ENCODE measurements at regions not wholly inside any gene's neighbourhood (a gene's known extent, or its start where the extent isn't known, plus 50 kb on each side); places are given as distances from the start of the nearest gene placed in this dataset.
A peak's percentile ranks its signal among the peaks of the same experiment; 100 is the strongest.

GRCh38 chr13:48161530-48162179, 66.8 kb upstream of the MED4 start (continued):
- TF ChIP-seq, protein P1, sequence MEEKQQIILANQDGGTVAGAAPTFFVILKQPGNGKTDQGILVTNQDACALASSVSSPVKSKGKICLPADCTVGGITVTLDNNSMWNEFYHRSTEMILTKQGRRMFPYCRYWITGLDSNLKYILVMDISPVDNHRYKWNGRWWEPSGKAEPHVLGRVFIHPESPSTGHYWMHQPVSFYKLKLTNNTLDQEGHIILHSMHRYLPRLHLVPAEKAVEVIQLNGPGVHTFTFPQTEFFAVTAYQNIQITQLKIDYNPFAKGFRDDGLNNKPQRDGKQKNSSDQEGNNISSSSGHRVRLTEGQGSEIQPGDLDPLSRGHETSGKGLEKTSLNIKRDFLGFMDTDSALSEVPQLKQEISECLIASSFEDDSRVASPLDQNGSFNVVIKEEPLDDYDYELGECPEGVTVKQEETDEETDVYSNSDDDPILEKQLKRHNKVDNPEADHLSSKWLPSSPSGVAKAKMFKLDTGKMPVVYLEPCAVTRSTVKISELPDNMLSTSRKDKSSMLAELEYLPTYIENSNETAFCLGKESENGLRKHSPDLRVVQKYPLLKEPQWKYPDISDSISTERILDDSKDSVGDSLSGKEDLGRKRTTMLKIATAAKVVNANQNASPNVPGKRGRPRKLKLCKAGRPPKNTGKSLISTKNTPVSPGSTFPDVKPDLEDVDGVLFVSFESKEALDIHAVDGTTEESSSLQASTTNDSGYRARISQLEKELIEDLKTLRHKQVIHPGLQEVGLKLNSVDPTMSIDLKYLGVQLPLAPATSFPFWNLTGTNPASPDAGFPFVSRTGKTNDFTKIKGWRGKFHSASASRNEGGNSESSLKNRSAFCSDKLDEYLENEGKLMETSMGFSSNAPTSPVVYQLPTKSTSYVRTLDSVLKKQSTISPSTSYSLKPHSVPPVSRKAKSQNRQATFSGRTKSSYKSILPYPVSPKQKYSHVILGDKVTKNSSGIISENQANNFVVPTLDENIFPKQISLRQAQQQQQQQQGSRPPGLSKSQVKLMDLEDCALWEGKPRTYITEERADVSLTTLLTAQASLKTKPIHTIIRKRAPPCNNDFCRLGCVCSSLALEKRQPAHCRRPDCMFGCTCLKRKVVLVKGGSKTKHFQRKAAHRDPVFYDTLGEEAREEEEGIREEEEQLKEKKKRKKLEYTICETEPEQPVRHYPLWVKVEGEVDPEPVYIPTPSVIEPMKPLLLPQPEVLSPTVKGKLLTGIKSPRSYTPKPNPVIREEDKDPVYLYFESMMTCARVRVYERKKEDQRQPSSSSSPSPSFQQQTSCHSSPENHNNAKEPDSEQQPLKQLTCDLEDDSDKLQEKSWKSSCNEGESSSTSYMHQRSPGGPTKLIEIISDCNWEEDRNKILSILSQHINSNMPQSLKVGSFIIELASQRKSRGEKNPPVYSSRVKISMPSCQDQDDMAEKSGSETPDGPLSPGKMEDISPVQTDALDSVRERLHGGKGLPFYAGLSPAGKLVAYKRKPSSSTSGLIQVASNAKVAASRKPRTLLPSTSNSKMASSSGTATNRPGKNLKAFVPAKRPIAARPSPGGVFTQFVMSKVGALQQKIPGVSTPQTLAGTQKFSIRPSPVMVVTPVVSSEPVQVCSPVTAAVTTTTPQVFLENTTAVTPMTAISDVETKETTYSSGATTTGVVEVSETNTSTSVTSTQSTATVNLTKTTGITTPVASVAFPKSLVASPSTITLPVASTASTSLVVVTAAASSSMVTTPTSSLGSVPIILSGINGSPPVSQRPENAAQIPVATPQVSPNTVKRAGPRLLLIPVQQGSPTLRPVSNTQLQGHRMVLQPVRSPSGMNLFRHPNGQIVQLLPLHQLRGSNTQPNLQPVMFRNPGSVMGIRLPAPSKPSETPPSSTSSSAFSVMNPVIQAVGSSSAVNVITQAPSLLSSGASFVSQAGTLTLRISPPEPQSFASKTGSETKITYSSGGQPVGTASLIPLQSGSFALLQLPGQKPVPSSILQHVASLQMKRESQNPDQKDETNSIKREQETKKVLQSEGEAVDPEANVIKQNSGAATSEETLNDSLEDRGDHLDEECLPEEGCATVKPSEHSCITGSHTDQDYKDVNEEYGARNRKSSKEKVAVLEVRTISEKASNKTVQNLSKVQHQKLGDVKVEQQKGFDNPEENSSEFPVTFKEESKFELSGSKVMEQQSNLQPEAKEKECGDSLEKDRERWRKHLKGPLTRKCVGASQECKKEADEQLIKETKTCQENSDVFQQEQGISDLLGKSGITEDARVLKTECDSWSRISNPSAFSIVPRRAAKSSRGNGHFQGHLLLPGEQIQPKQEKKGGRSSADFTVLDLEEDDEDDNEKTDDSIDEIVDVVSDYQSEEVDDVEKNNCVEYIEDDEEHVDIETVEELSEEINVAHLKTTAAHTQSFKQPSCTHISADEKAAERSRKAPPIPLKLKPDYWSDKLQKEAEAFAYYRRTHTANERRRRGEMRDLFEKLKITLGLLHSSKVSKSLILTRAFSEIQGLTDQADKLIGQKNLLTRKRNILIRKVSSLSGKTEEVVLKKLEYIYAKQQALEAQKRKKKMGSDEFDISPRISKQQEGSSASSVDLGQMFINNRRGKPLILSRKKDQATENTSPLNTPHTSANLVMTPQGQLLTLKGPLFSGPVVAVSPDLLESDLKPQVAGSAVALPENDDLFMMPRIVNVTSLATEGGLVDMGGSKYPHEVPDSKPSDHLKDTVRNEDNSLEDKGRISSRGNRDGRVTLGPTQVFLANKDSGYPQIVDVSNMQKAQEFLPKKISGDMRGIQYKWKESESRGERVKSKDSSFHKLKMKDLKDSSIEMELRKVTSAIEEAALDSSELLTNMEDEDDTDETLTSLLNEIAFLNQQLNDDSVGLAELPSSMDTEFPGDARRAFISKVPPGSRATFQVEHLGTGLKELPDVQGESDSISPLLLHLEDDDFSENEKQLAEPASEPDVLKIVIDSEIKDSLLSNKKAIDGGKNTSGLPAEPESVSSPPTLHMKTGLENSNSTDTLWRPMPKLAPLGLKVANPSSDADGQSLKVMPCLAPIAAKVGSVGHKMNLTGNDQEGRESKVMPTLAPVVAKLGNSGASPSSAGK (IDR thresholded peaks at IDR 0.05) = no peak
- TF ChIP-seq, protein P2, sequence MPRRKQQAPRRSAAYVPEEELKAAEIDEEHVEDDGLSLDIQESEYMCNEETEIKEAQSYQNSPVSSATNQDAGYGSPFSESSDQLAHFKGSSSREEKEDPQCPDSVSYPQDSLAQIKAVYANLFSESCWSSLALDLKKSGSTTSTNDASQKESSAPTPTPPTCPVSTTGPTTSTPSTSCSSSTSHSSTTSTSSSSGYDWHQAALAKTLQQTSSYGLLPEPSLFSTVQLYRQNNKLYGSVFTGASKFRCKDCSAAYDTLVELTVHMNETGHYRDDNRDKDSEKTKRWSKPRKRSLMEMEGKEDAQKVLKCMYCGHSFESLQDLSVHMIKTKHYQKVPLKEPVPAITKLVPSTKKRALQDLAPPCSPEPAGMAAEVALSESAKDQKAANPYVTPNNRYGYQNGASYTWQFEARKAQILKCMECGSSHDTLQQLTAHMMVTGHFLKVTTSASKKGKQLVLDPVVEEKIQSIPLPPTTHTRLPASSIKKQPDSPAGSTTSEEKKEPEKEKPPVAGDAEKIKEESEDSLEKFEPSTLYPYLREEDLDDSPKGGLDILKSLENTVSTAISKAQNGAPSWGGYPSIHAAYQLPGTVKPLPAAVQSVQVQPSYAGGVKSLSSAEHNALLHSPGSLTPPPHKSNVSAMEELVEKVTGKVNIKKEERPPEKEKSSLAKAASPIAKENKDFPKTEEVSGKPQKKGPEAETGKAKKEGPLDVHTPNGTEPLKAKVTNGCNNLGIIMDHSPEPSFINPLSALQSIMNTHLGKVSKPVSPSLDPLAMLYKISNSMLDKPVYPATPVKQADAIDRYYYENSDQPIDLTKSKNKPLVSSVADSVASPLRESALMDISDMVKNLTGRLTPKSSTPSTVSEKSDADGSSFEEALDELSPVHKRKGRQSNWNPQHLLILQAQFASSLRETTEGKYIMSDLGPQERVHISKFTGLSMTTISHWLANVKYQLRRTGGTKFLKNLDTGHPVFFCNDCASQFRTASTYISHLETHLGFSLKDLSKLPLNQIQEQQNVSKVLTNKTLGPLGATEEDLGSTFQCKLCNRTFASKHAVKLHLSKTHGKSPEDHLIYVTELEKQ (CRISPR knock-in tag; IDR thresholded peaks at IDR 0.05) = no peak
- TF ChIP-seq ZNF282 (CRISPR knock-in tag; IDR thresholded peaks at IDR 0.05) = no peak
- TF ChIP-seq TEAD2 (tag; IDR thresholded peaks at IDR 0.05) = no peak
- no peak for TF ChIP-seq HLTF (IDR thresholded peaks at IDR 0.05)
- no peak for TF ChIP-seq CBX2 (IDR thresholded peaks at IDR 0.05; ENCODE audit: insufficient read depth, low read length, poor library complexity, severe bottlenecking)
- no peak for TF ChIP-seq ZNF511 (CRISPR knock-in tag; IDR thresholded peaks at IDR 0.05)
- no peak for TF ChIP-seq ZBED1 (IDR thresholded peaks at IDR 0.05)
- no peak for TF ChIP-seq CXXC5 (CRISPR knock-in tag; IDR thresholded peaks at IDR 0.05)
- TF ChIP-seq ARID1B (IDR thresholded peaks at IDR 0.05) = peak; percentile 76
- TF ChIP-seq ZNF639 (CRISPR knock-in tag; conservative IDR thresholded peaks at IDR 0.05 in 1 of 2, IDR thresholded peaks at IDR 0.05 in 1 of 2) = 0 out of 4 replicates have a peak, but pooled peaks of 1 of the 2 experiments have one; percentile 28
